ENCODE measurements at regions not wholly inside any gene's neighbourhood (a gene's known extent, or its start where the extent isn't known, plus 50 kb on each side); places are given as distances from the start of the nearest gene placed in this dataset.
"Not testable (repeated sequence)": the region's sequence is repeated elsewhere in the genome, so short reads cannot be mapped to it uniquely, and the experiment has no call there.

DNA sequence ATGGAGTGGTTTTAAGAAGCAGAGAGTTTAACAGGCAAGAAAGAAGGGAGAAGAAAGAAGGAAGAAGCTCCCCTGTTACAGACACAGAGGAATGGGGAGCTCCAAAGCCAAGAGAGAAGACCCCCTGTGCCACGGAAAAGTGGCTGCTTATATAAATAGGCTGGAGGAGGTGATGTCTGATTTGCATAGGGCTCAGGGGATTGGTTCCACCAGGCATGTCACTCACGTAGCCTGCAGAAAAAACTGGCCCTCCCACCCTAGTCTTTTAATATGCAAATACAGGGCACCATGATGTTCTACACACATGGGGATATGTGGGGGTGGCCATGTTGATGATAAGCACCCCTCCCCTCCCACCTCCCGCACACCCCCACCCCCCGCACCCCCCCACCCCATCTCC is 99.6 kb downstream of the ETS2 start:
- DNase-seq = no peak

DNA sequence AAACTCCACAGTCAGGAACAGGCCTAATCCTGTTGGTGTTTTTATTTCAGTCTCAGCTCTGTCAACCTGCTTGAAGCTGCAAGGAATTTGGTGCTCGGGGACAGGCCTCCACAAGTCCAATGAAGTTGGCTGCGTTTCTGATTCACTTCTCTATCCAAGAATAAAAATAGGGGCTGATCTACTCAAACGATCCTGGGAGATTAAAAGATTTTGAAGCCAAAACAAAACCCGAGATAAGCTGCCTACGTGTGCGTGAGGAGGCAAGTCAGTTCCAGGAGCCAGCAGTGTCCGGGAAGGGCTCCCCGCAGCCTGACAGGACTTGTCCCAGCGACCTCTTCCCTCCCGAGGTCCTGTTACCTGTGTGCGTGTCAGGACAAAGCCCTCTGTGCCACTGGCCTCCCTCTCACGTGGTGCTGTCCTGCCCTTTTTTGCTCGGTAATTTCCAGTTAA is 98.0 kb downstream of the ETS2 start:
- no peak for DNase-seq

DNA sequence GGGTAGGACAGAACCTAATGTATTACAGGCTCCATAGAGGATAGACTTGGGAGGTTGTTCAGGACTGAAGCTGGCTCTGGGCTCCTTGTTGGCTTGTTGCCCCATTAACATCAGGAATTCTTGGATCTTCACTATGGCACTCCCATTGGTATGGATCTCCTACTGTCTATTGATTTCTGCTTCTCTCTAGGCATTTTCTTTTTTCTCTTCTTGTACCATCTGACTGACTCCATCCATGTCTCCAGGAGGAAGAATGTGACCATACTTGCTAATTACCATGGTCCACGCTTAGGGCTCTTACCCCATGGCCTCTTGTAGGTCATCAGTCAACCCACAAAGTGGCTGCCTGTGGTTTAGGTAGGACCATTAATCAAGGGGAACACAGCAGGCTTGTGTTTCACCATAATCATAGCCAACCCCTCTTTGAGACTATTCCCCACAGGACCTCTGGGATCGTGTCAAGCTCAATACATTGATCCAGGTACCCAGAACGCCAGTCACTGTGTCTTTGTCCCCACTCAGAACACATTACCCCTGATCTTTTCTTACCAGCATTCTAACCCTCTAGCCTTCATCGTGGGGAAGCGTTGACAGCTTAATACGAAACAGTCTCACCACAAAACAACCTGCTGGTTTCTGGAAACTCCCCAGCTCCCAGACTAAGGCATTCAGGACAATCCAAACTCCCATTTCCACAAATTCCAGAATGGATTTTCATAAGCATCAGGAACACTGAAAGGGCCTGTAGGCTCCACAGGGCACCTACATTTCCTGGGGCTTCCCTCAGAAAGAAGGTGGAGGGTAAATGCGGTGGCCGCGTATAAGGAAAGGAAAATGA is 97.1 kb downstream of the ETS2 start:
- no peak for DNase-seq

DNA sequence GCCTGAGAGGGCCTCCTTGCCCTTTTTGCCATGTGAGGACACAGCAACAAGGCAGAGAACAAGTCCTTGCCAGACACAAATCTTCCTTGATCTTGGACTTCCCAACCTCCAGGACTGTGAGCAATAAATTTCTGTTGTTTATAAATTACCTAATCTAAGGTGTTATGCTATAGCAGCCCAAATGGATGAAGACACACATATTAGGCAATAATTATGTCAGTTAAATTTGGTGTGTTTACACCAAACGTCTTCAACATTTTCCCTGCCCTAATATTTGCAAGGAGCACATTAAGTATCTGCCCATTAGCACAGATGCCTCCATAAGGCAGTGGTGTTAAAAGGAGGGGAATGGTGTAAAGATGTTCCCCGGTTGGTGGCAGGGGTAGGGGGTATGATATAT is 94.8 kb downstream of the ETS2 start:
- DNase-seq = no peak

DNA sequence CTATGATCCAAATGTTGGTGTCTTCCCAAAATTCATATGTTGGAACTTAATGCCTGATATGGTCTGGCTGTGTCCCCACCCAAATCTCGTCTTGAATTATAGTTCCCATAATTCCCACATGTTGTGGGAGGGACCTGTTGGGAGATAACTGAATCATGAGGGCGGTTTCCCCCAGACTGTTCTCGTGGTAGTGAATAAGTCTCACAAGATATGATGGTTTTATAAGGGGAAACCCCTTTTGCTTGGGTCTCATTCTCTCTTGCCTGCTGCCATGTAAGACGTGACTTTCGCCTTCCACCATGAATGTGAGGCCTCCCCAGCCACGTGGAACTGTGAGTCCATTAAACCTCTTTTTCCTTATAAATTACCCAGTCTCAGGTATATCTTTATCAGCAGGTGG is 94.3 kb downstream of the ETS2 start:
- not testable (repeated sequence) for DNase-seq

DNA sequence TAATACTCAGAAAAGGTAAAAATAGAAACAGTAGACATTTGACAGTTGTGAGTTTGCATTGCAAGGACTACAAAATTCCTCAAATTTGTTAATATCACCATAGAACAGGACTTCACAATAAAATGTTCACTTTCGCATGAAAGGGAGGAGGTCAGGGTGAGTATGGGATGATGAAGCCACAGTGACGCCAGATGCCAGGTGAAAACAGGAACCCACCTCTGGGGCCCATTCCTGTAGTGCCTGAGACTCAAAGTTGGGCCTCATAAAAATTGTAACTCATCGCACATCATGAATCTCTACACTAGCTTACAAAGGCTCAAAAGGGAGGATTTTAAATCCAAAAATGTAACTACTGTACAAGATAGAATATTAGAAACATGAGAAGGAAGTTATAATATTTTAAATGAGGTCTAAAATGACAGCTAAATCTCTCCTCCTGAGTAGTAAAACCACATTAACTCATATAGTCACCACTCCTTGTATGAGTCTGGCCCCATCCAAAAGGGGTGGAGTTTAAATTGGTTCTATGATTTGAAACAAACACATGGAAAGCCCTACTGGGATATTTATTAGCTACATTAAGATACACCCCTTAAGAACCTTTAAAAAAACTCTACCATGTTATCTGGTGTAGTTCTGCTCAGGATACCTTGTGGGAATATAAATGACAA is 93.7 kb downstream of the ETS2 start:
- DNase-seq = no peak

DNA sequence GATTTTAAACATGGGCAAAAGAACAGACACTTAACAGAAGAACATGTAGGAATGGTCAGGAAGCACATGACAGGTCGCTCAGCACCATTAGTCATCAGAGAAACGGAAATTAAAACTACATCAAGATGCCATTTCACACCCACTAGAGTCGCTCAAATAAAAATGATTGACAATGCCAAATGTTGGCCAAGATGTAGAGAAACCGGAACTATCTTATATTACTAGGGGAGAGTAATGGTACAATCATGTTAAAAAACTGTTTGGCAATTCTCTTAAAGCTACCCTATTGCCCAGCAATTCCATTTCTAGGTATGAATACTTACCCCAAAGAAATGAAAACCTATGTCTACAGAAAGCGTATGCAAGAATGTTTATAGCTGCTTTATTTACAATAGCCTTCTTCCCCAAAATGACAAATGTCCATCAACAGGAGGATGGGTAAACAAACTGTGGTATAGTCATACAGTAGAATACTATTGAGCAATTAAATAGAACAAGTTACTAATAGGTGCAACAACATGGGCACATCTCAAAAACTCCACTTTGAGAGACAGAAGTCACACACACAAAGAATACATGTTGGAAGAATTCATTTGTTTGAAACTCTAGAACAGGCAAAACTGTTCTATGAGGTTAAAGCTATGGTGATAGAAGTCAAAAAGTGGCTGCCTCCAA is 92.8 kb downstream of the ETS2 start:
- DNase-seq = no peak

DNA sequence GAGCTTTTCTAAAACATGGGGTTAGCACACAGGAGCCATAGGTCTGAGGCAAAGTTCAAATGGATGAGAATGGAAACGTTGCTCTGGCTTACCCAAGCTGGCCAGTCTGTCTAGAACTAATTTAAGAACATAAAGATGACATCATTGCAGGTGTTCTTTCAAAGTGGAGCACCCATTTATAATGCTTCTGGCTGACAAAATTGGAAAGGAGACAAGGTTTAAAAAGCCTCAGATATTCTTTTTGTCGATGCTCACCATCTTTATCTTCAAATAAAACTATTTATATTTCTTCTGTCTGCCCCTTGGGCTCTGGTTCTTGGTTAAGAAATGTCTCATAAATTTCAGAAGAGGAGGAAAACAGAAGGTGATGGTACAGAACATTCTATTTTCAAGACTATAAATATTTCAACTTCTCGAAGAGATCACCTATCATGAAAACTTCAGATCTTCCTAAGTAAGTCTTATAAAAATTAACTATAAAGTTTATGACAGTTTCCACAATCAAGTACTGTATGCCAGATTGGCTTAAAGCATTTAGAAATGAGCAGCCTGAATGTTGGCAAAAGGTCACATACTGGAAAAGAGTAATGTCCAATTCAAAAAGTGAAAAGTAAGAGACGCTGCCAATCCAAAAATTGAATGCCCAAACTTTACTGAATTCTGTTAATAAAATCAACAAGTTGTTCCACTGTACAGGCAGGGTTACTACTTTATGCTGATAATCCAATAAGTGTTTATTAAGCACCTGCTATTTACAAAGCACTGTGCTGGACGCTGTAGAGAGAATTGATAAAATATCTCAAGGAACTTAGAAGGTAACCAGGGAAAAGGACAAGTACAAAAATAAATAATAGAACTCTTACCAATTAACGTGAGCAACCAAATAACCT is 92.0 kb downstream of the ETS2 start:
- DNase-seq = no peak

DNA sequence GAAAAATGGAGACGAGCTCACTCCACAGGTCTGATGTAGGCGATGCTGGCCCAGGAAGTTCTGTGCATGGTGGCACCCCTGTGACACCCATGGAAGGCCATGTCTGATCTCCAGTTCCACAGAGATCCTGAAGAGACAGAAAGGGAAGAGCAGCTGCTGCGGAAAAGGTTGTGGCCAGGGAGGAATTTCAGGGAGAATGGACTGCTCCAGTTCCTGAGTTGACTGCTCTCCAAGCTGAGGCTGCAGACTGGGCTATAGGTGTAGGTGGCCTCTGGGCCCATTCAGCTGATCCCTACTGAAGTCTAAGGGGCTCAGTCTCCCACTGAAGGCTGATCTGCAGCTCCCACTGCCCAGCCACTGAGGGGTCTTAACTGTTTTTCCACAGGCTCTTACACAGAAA is 89.2 kb downstream of the ETS2 start:
- DNase-seq = no peak

DNA sequence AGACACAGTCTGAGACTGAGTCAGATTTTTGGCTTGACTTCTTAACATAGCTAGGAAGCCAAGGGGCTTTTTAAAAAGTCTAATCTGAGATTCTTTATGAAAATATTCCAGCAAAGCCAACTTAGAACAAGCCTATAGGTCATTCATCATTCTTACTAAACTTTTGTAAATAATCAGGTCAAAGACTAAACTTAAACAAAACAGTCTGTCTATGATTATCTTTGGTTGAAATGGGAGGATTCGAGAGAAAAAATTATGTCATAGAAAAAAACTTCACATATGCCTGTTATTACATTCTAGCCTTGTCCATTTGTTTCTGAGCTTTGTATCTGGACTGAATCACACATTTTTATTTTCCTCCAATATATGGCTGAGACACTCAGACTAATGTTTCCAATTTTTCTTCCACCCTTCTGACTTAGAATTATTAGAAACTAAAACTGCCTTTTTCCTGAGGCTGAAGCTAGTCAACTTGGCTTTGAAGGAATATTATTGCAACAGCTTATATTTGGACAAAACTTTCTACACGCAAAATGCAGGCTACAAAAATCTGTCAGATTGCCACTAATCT is 83.3 kb downstream of the ETS2 start:
- DNase-seq = no peak

DNA sequence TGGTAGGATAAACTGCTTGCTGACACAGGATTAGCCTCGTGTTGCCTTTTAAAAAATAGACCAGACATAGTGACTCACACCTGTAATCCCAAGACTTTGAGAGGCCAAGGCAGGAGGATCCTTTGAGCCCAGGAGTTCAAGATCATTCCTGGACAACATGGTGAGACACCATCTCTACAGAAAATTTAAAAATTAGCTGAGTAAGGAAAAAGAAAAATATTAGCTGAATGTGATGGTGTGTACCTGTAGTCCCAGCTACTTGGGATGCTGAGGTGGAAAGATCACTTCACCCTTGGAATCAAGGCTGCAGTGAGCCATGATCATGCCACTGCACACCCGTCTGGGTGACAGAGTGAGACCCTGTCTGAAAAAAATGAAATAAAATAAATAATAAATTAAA is 82.0 kb downstream of the ETS2 start:
- DNase-seq = no peak

DNA sequence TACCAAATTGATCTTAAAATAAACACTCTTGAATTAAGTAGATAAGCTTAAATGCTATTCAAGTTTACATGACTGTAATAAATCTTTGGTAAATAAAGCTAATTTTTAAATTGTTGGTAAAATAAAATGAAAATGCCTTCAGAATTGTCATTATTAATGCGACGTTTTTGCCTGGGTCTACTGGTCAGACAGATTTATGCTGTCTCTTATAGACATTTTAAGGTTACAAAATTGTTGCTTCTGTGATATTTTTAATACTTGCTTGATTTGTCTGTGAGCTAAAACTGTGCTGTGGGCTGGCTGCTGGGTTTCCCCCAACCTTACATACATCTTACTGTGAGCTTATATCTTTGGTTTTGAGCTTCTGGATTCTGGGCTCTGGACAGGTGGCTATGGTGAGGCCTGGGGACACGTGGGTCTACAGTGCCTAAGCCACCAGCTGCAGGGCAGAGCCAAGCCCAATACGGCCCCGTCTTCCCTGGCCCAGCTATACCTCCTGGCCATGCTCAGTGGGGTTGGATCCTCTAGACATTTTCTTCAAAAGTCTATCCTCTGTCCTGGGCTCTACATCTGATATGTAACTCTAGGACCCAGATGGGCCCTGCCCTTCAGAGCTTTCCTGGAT is 81.4 kb downstream of the ETS2 start:
- no peak for DNase-seq

DNA sequence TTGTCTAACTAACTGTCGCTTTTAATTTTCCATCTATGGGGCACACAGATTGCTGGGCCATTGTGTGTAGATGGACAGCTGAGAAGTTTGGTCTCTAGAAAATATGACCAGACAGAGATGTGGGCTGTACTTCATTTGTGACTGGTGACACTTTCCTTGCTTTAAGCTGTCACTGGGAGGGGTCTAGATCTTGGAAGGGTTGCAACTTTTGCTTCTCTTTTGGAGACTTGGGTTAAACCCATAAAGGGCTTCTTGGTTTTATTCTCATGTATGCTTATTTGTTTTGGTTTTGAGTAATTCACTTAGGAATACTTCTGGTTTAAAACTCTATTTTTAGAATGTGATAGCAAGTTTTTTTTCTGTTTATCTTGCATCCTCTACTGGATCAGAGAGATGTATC is 80.2 kb downstream of the ETS2 start:
- no peak for DNase-seq

DNA sequence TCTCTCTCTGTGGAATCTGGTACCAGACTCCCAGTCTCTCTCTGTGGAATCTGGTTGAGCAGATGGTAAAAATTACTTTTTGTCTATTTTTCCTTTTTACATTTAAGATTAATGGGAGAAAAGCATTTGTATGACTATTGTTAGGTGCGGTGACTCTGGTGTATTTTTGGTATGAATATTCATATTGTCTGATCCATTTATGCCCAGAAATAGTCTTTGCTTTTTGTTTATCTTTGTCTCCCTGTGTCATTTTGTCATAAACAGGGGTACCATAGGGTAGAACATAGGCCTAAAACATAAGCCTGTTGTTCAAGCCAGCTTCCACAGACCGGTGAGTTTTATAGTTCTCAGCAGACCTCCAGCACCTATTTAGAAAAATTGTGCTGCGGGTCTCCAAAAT is 78.7 kb downstream of the ETS2 start:
- DNase-seq = no peak

DNA sequence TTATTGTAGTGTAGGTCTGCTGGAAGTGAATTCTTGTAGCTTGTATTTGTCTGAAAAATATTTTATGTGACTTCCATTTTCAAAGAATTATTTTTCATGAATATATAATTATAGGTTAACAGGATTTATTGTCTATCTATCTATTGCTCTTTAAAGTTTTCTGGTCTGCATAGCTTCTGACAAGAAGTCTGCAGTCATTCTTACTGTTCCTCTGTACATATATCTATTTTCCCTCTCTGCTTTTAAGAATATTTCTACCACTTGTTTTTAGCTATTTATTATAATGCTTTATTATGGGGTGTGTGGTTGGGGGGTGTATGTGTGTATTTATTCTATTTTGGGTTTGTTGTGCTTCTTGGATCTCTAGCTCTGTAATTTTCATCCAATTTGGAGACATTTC is 77.4 kb downstream of the ETS2 start:
- no peak for DNase-seq

DNA sequence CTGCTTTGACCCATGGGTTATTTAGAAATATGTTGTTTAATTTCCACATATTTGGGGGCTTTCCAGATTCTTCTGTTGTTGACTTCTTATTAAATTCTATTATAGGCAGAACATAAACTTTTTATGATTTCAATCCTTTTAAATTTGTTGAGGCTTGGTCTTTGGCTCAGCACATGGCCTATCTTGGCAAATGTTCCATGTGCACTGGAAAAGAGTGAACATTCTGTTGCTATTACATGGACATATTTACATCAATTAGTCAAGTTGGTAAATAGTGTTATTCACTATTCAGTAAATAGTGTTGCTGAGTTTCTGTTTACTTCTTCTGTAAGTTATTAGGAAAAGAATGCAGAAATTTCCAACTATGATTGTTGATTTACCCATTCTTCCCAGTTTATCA is 75.4 kb downstream of the ETS2 start:
- DNase-seq = no peak

DNA sequence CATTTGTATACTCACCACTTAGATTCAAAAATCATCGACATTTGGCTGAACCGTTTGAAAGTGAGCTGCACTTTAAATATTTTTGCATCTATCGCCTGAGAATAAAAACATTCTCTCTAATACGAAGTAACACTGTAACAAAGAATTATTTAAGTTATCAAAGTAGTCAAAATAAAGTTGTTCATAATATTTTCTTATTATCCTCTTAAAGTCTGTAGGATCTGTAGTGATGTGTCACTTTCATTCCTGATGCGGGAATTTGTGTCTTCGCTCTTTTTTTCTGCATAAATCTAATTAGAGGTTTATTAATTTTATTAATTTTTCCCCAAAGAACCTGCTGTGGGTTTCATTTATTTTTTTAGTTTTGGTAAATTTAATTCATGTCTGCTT is 74.8 kb downstream of the ETS2 start:
- DNase-seq = no peak

DNA sequence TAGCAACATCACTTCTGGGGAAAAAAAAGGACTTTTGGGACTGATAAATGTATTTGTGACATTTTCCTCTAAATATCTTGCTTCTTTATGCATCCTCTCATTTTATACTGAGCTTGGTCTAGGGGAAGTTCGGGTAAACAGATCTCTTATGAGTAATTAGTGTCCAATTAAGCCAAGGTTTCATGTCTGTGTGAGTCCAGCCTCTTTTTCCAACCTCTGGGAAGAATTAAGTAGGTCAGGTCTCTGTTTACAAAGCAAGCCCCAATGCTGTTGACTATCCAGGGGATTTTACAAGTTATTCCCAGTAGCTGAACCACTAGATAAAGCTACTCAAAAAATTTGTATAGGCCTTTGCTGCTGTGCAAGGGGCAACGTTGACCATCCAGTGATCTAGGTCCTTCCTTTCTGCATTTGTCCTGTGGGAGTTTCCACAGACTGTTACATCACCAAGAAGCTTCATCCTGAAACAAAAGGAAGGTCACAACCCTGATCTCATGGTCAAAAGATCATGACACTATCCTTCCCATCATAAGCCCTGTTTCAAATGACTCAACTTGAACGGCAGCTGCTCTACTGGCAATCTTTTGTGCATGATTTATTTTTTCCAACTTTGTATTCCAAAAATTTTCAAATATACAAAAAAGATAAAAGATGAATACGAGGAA is 74.3 kb downstream of the ETS2 start:
- no peak for DNase-seq

DNA sequence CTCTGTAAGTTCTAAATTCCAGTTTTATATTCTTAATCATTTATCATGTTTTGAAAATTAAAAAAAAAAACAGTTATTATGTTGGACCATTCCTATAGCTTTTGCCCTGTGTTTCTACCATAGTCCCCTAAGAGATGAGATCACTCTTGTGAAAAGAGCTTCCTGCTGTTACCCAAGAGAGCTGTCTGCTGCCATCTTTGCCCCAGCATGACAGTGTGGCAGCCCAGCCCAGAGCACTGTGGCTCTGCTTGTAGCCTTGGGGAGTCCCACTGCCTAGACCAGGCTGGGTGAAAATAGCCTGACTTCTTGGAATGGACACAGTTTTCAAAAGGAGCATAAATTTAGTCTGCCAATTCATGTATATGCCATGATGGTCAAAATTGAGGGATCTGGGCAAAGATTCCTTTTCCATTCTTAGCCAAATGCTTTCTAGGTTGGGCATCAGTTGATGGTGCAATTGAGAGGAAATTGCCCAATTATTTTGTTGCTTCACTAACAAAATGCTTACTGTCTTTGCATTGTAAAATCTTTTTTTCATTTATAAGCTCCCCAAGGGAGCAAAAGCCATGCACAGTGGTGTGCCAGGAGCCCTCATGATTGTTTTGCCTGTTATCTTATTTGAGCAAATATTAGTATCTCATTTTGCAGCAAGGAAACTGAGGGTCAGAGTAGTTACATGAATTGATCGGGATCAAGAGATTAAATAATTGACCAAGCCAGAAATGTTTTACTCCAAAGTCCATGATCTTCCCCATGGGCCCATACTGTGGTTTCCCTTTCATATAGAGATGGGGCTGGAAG is 72.8 kb downstream of the ETS2 start:
- DNase-seq = no peak

DNA sequence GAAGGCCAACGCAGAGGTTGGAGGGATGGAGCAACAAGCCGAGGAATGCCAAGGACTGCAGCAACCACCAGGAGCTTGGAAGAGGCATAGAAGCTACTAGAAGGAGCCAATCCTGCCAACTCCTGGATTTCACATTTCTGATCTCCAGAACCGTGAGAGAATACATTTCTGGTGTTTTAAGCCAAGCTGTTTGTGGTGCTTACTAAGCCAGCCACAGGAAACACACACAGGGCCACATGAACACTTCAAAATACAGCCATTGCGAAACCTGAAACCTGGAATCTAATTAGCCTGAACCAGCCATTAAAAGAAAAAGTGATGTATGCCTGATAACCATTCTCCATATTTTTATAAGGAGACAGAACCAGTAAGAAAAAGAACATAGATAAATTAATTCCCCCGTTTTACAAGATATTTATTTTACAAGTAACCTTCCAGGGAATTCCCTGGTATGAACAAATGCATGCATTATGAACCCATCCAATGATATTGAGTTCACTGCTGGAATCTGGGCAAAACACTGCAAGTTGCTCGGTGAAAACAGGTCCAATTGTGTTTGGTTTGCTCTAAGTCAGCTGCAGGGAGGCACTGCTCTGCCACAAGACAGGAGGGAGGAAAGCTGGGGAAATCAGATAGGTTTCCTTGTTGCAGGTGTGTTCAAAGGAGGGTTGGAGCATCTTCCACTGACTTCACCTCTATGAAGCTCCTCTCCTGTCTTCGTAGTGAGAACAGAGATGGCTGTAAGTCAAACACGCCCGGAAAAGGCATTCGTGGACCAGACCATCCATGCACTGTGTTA is 70.2 kb downstream of the ETS2 start:
- no peak for DNase-seq

All from activated T-cell treated with anti-CD3 and anti-CD28 coated beads for 4 hours (primary cell).